OCI-LY1 (cell line): ENCODE measurements at regions not wholly inside any gene's neighbourhood (a gene's known extent, or its start where the extent isn't known, plus 50 kb on each side); places are given as distances from the start of the nearest gene placed in this dataset.

ENCODE experiments used
- H2AFZ ChIP-seq: fragments of 200-600 bp; sonication (generic), shearing (Covaris generic); 2 replicates; pipeline ENCODE4 v1.6.0; 2014; ENCODE audit warnings: antibody characterized with exemption, mild to moderate bottlenecking, low read length
- H3F3A ChIP-seq: fragments of 200-600 bp; sonication (generic), shearing (Covaris generic); 2 replicates; pipeline ENCODE4 v1.6.0; 2014; ENCODE audit warnings: mild to moderate bottlenecking, antibody characterized with exemption, low read length, moderate library complexity; ENCODE audit not compliant: insufficient read depth
- H3K27ac ChIP-seq: fragments of 200-600 bp; sonication (generic); 2 replicates; pipeline ENCODE4 v1.5.1; 2014; ENCODE audit warnings: low read length, mixed run types, mild to moderate bottlenecking, low read depth; ENCODE audit not compliant: poor library complexity, severe bottlenecking
- H3K27me3 ChIP-seq: fragments of 200-600 bp; sonication (generic); 2 replicates; pipeline ENCODE4 v1.6.0; 2014; ENCODE audit warnings: antibody characterized with exemption, mild to moderate bottlenecking, low read length, moderate library complexity; ENCODE audit not compliant: insufficient read depth
- H3K36me3 ChIP-seq: fragments of 200-600 bp; sonication (generic); 2 replicates; pipeline ENCODE4 v1.6.1; 2014; ENCODE audit warnings: mild to moderate bottlenecking, antibody characterized with exemption, low read length, moderate library complexity, mixed read lengths; ENCODE audit not compliant: insufficient read depth
- H3K4me1 ChIP-seq: fragments of 200-600 bp; sonication (generic); 2 replicates; pipeline ENCODE4 v1.5.1; 2014; ENCODE audit warnings: mild to moderate bottlenecking, low read length, moderate library complexity; ENCODE audit not compliant: insufficient read depth, severe bottlenecking
- H3K4me2 ChIP-seq: fragments of 200-600 bp; sonication (generic), shearing (Covaris generic); 2 replicates; pipeline ENCODE4 v1.6.1; 2014; ENCODE audit warnings: low read length
- H3K4me3 ChIP-seq: fragments of 200-600 bp; sonication (generic); 2 replicates; pipeline ENCODE4 v1.5.1; 2014; ENCODE audit warnings: low read length, low read depth, mild to moderate bottlenecking, mixed read lengths; ENCODE audit not compliant: poor library complexity, severe bottlenecking
- H3K79me2 ChIP-seq: fragments of 200-600 bp; shearing (Covaris generic); 2 replicates; pipeline ENCODE4 v1.6.1; 2016; ENCODE audit warnings: mixed run types, low read length, mixed read lengths; ENCODE audit not compliant: insufficient read depth
- H3K9ac ChIP-seq: fragments of 200-600 bp; sonication (generic), shearing (Covaris generic); 2 replicates; pipeline ENCODE4 v1.6.1; 2014; ENCODE audit warnings: mild to moderate bottlenecking, low read length, mixed read lengths
- H3K9me2 ChIP-seq: fragments of 200-600 bp; sonication (generic), shearing (Covaris generic); 2 replicates; pipeline ENCODE4 v1.6.1; 2014; ENCODE audit warnings: low read depth, mild to moderate bottlenecking, low read length, mixed read lengths
- H3K9me3 ChIP-seq: fragments of 200-600 bp; shearing (Covaris generic); 2 replicates; pipeline ENCODE4 v1.6.1; 2014; ENCODE audit warnings: low read length, mixed read lengths
- H4K20me1 ChIP-seq: fragments of 200-600 bp; sonication (generic), shearing (Covaris generic); 2 replicates; pipeline ENCODE4 v1.6.0; 2016; ENCODE audit warnings: mild to moderate bottlenecking, low read length; ENCODE audit not compliant: insufficient read depth
- EZH2 ChIP-seq: fragments of 200-600 bp; sonication (generic), shearing (Covaris generic); IDR thresholded peaks from 2 replicates; pipeline ENCODE4 v1.8.0; 2017; ENCODE audit warnings: borderline replicate concordance, mixed run types, mild to moderate bottlenecking, antibody characterized with exemption, low read length, moderate library complexity, mixed read lengths
- TF ChIP-seq, protein P1 (sequence below): fragments of 200-600 bp; sonication (generic), shearing (Covaris generic); IDR thresholded peaks from 2 replicates; pipeline ENCODE4 v1.5.1; 2017; ENCODE audit warnings: mild to moderate bottlenecking, antibody characterized with exemption, low read length, moderate library complexity, mixed read lengths

DNA sequence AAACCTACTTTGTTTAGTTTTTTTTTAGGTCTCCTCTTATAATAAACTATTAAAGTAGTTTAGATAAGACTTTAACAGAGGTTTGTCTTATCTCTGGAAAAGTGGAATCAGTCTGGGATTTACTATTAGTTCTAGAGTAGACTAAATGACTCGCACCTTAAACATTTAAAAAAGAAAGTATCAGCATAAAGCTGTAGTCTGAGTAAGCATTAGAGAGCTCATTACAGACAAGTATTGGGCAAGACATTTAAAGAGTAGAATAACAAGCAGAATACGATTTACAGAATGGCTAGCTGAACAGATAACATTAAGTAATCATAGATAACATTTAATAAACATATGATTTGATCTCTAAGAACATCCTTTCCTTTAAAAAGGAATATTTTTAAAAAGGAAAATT lies 226.0 kb upstream of the DMAC1 start:
- H3K27ac ChIP-seq, result no peak overlapping the region
- H3K27me3 ChIP-seq, result no peaks in the 10 kb centered on the region
- no peaks in the 10 kb centered on the region for H4K20me1 ChIP-seq
- H3K36me3 ChIP-seq, result no peaks in the 10 kb centered on the region
- H3K4me1 ChIP-seq, result no peaks in the 10 kb centered on the region
- no peak for TF ChIP-seq EZH2
- TF ChIP-seq, protein P1, sequence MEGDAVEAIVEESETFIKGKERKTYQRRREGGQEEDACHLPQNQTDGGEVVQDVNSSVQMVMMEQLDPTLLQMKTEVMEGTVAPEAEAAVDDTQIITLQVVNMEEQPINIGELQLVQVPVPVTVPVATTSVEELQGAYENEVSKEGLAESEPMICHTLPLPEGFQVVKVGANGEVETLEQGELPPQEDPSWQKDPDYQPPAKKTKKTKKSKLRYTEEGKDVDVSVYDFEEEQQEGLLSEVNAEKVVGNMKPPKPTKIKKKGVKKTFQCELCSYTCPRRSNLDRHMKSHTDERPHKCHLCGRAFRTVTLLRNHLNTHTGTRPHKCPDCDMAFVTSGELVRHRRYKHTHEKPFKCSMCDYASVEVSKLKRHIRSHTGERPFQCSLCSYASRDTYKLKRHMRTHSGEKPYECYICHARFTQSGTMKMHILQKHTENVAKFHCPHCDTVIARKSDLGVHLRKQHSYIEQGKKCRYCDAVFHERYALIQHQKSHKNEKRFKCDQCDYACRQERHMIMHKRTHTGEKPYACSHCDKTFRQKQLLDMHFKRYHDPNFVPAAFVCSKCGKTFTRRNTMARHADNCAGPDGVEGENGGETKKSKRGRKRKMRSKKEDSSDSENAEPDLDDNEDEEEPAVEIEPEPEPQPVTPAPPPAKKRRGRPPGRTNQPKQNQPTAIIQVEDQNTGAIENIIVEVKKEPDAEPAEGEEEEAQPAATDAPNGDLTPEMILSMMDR, result no peak
- H3K9me3 ChIP-seq, result peaks cover 6% of the 10 kb centered on the region
- no peak overlapping the region for H3K4me2 ChIP-seq
- no peak overlapping the region for H3K9ac ChIP-seq
- H3K4me3 ChIP-seq, result no peak overlapping the region
- no peaks in the 10 kb centered on the region for H3F3A ChIP-seq
- H3K79me2 ChIP-seq, result no peaks in the 10 kb centered on the region
- no peak overlapping the region for H2AFZ ChIP-seq
- no peaks in the 10 kb centered on the region for H3K9me2 ChIP-seq

DNA sequence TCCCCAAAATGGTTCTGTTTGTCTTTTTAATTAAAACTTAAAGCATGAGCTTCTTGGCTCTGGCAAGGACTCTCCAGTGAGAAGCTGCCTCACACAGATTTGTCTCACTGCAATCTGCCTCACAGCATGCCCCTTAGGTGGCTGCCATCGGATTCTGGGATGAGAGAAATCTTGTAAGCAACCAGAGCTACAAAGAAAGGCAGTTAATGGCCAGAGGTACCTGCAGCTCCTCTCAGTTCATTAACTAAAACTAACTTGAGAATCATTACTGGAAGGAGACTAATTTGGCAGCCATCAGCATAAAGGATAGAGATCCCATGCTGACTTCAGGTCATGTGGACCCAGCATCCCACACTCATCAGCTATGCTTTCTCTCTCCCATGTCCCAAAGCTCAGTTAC lies 220.6 kb upstream of the DMAC1 start:
- H2AFZ ChIP-seq, result no peak overlapping the region
- no peak overlapping the region for H3K4me3 ChIP-seq
- no peaks in the 10 kb centered on the region for H3F3A ChIP-seq
- no peaks in the 10 kb centered on the region for H3K79me2 ChIP-seq
- H3K9me2 ChIP-seq, result no peaks in the 10 kb centered on the region
- H3K9me3 ChIP-seq, result peaks cover 6% of the 10 kb centered on the region
- no peak overlapping the region for H3K4me2 ChIP-seq
- no peak overlapping the region for H3K27ac ChIP-seq
- no peak for TF ChIP-seq EZH2
- TF ChIP-seq, protein P1, result no peak
- H3K36me3 ChIP-seq, result no peaks in the 10 kb centered on the region
- no peaks in the 10 kb centered on the region for H3K4me1 ChIP-seq
- H3K9ac ChIP-seq, result no peak overlapping the region
- no peaks in the 10 kb centered on the region for H4K20me1 ChIP-seq
- H3K27me3 ChIP-seq, result no peaks in the 10 kb centered on the region

DNA sequence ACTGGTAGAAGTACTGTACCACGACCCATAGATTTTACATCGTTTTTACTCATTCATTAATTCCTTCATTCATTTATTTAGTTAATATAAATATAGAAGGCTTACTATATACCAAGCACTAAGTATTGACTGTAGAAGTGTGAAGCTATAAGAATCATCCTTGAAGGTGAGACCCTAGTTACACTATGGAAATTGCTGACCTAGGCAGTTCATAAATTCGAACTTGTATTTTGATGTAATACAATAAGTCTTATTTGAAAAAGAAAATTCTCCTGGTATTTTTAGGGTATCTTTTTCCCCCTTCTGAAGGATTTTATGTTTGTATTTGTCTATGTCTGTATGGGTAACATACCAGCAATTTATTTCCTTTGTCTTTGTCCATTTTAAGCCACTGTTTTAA lies 220.1 kb upstream of the DMAC1 start:
- Histone ChIP-seq H3K27me3 (no peaks in the 10 kb centered on the region), H3K4me2 (no peak overlapping the region), H3K36me3 (no peaks in the 10 kb centered on the region), H3K79me2 (no peaks in the 10 kb centered on the region), H3K9me3 (peaks cover 6% of the 10 kb centered on the region), H3K4me1 (no peaks in the 10 kb centered on the region), H3K27ac (no peak overlapping the region), H4K20me1 (no peaks in the 10 kb centered on the region), H3K9ac (no peak overlapping the region), H3F3A (no peaks in the 10 kb centered on the region), H2AFZ (no peak overlapping the region), H3K4me3 (no peak overlapping the region), H3K9me2 (no peaks in the 10 kb centered on the region)
- no peak for TF ChIP-seq EZH2
- TF ChIP-seq, protein P1, result no peak
